H9 (cell line): ENCODE measurements at regions not wholly inside any gene's neighbourhood (a gene's known extent, or its start where the extent isn't known, plus 50 kb on each side); places are given as distances from the start of the nearest gene placed in this dataset.

Experiments
- DNase-seq: peaks from one replicate; pipeline ENCODE4 v3.0.0-alpha.2; 2017
- H2AFZ ChIP-seq: one replicate; pipeline ENCODE4 v1.6.1; 2013; ENCODE audit warnings: mild to moderate bottlenecking, low read length, control low read depth, moderate library complexity
- H2AK5ac ChIP-seq: 2 replicates; pipeline ENCODE4 v1.6.1; 2013; ENCODE audit warnings: low read length, control low read depth, mixed read lengths; ENCODE audit not compliant: insufficient read length
- H2BK120ac ChIP-seq: one replicate; pipeline ENCODE4 v1.6.1; 2013; ENCODE audit warnings: low read depth, mild to moderate bottlenecking, low read length, control low read depth, inconsistent platforms; ENCODE audit not compliant: poor library complexity, severe bottlenecking
- H2BK12ac ChIP-seq: 2 replicates; pipeline ENCODE4 v1.6.1; 2013; ENCODE audit warnings: low read length, control low read depth, mixed read lengths, low read depth; ENCODE audit not compliant: insufficient read length
- H2BK15ac ChIP-seq: 2 replicates; pipeline ENCODE4 v1.6.1; 2013; ENCODE audit warnings: low read depth, low read length, control low read depth
- H2BK20ac ChIP-seq: one replicate; pipeline ENCODE4 v1.6.1; 2013; ENCODE audit warnings: low read depth, mild to moderate bottlenecking, low read length, control low read depth, inconsistent platforms; ENCODE audit not compliant: poor library complexity, severe bottlenecking
- H2BK5ac ChIP-seq: 2 replicates; pipeline ENCODE4 v1.6.1; 2013; ENCODE audit warnings: low read length, control low read depth, mixed read lengths; ENCODE audit not compliant: insufficient read length
- H3K14ac ChIP-seq: 2 replicates; pipeline ENCODE4 v1.6.1; 2013; ENCODE audit warnings: low read length, control low read depth; ENCODE audit not compliant: insufficient read depth
- H3K18ac ChIP-seq: 2 replicates; pipeline ENCODE4 v1.6.1; 2013; ENCODE audit warnings: low read depth, mild to moderate bottlenecking, mixed read lengths, low read length, control low read depth; ENCODE audit not compliant: insufficient read length
- H3K23ac ChIP-seq: 2 replicates; pipeline ENCODE4 v1.6.1; 2013; ENCODE audit warnings: low read length, control low read depth, mixed read lengths, low read depth; ENCODE audit not compliant: insufficient read length
- H3K23me2 ChIP-seq: 2 replicates; pipeline ENCODE4 v1.6.1; 2013; ENCODE audit warnings: low read depth, mild to moderate bottlenecking, mixed read lengths, low read length, control low read depth; ENCODE audit not compliant: insufficient read length, poor library complexity, severe bottlenecking
- H3K27ac ChIP-seq: 2 replicates; pipeline ENCODE4 v1.5.1; 2013; ENCODE audit warnings: low read length, control low read depth, mixed read lengths, low read depth; ENCODE audit not compliant: insufficient read length
- H3K27me3 ChIP-seq: 2 replicates; pipeline ENCODE4 v1.6.1; 2013; ENCODE audit warnings: low read length, control low read depth, inconsistent platforms; ENCODE audit not compliant: insufficient read depth
- H3K4ac ChIP-seq: 2 replicates; pipeline ENCODE4 v1.6.1; 2013; ENCODE audit warnings: low read depth, mild to moderate bottlenecking, control low read depth, inconsistent platforms, low read length, moderate library complexity
- H3K4me1 ChIP-seq: 2 replicates; pipeline ENCODE4 v1.6.1; 2013; ENCODE audit warnings: low read length, control low read depth, inconsistent platforms; ENCODE audit not compliant: insufficient read depth
- H3K4me2 ChIP-seq: 2 replicates; pipeline ENCODE4 v1.6.1; 2013; ENCODE audit warnings: low read length, control low read depth, mixed read lengths; ENCODE audit not compliant: insufficient read length, insufficient read depth
- H3K56ac ChIP-seq: 2 replicates; pipeline ENCODE4 v1.6.1; 2013; ENCODE audit warnings: low read depth, mild to moderate bottlenecking, mixed read lengths, low read length, control low read depth; ENCODE audit not compliant: insufficient read length
- H3K79me1 ChIP-seq: 2 replicates; pipeline ENCODE4 v1.6.1; 2013; ENCODE audit warnings: low read depth, mild to moderate bottlenecking, moderate library complexity, low read length, control low read depth, inconsistent platforms; ENCODE audit not compliant: insufficient read depth, poor library complexity, severe bottlenecking
- H3K79me2 ChIP-seq: 2 replicates; pipeline ENCODE4 v1.6.1; 2013; ENCODE audit warnings: low read length, control low read depth, inconsistent platforms; ENCODE audit not compliant: insufficient read depth
- H3K9ac ChIP-seq: 2 replicates; pipeline ENCODE4 v1.6.1; 2013; ENCODE audit warnings: low read length, control low read depth, mixed read lengths; ENCODE audit not compliant: insufficient read length; ENCODE audit errors: extremely low read depth
- H3K9me3 ChIP-seq: one replicate; pipeline ENCODE4 v1.6.1; 2013; ENCODE audit warnings: low read depth, low read length, inconsistent platforms; ENCODE audit not compliant: control insufficient read depth
- H3T11ph ChIP-seq: one replicate; pipeline ENCODE4 v1.6.1; 2013; ENCODE audit warnings: mild to moderate bottlenecking, low read length, control low read depth, inconsistent platforms
- H4K20me1 ChIP-seq: one replicate; pipeline ENCODE4 v1.6.1; 2013; ENCODE audit not compliant: control insufficient read depth, insufficient read length, insufficient read depth
- H4K5ac ChIP-seq: 2 replicates; pipeline ENCODE4 v1.6.1; 2013; ENCODE audit warnings: low read depth, mild to moderate bottlenecking, mixed read lengths, low read length, control low read depth; ENCODE audit not compliant: insufficient read length
- H4K8ac ChIP-seq: replicated peaks from 2 replicates; pipeline ENCODE4 v1.6.1; 2013; ENCODE audit warnings: low read length, control low read depth, mixed read lengths, low read depth; ENCODE audit not compliant: insufficient read length
- H4K91ac ChIP-seq: 2 replicates; pipeline ENCODE4 v1.6.1; 2013; ENCODE audit warnings: low read depth, mild to moderate bottlenecking, moderate library complexity, mixed read lengths, low read length, control low read depth; ENCODE audit not compliant: insufficient read length
- H3K27ac Mint-ChIP-seq, 3 experiments: 2 replicates in 2 of 3; 3 replicates in 1 of 3; pipeline ENCODE4 v1.8.0; 2020 to 2021; ENCODE audit warnings: mixed read lengths in 3 of 3, mild to moderate bottlenecking in 1 of 3, moderate library complexity in 1 of 3
- H3K27me3 Mint-ChIP-seq: 2 replicates; pipeline ENCODE4 v1.8.0; 2021; ENCODE audit warnings: low read depth, mild to moderate bottlenecking, moderate library complexity, mixed read lengths
- H3K36me3 Mint-ChIP-seq, 3 experiments: 2 replicates in 2 of 3; 3 replicates in 1 of 3; pipeline ENCODE4 v1.8.0; 2020 to 2021; ENCODE audit warnings: low read depth in 3 of 3, mixed read lengths in 3 of 3; ENCODE audit not compliant: insufficient read depth in 1 of 3
- H3K4me1 Mint-ChIP-seq, 2 experiments: 2 replicates each; pipeline ENCODE4 v1.8.0; 2020; ENCODE audit warnings: mixed read lengths in 2 of 2
- H3K4me3 Mint-ChIP-seq, 2 experiments: 2 replicates in 1 of 2; 3 replicates in 1 of 2; pipeline ENCODE4 v1.8.0; 2020 to 2021; ENCODE audit warnings: mild to moderate bottlenecking in 2 of 2, mixed read lengths in 2 of 2, moderate library complexity in 1 of 2
- H3K9me3 Mint-ChIP-seq, 2 experiments: 2 replicates in 1 of 2; 3 replicates in 1 of 2; pipeline ENCODE4 v1.8.0; 2020; ENCODE audit warnings: mild to moderate bottlenecking in 2 of 2, mixed read lengths in 2 of 2, moderate library complexity in 1 of 2
- WGBS: extraction: QIAGEN DNeasy Blood & Tissue Kit; methylation state at CpG from one replicate; pipeline ENCODE4 v1.1.7; 2013; ENCODE audit warnings: missing lambda C conversion rate, low lambda C conversion rate, mixed read lengths; ENCODE audit not compliant: insufficient read length; ENCODE audit errors: extremely low coverage; 5-methylcytosine and 5-hydroxymethylcytosine counted together
- TF ChIP-seq, protein P1 (sequence below): fragments of 200-600 bp; sonication (generic); conservative IDR thresholded peaks from 3 replicates; pipeline ENCODE4 v1.8.0; 2021; ENCODE audit warnings: antibody characterized with exemption, mild to moderate bottlenecking

DNA sequence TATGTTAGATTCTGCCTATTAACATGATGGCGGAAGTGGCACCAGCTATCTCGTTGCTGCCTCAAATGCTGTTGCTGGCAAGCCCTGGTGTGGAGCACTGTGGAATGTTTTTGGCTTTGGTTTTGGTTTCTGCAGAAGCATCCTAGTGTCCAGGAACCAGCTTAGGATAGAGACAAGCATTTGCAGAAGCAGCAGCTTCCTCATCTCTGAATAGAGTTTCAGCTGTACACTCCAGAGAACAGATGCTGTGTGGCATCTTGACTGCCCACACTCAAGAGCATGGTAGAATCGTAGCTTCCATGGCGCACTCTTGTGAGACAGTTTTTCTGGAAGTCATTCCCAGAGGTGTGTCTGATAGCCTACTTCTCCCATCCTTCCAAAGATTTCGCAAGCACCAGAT lies 145.3 kb upstream of the RXFP2 start:
- no peaks in the 10 kb centered on the region for H3K27me3 ChIP-seq
- no peak overlapping the region for H3K9ac ChIP-seq
- no peaks in the 10 kb centered on the region for H3K23me2 ChIP-seq
- no CpG with 5 or more reads among the region's 5 CpGs for WGBS
- H2BK12ac ChIP-seq = no peak overlapping the region
- no peak overlapping the region for H3K27ac ChIP-seq
- no peaks in the 10 kb centered on the region for H3K79me1 ChIP-seq
- H2AK5ac ChIP-seq = no peak overlapping the region
- no peak overlapping the region for H3K18ac ChIP-seq
- H3K9me3 Mint-ChIP-seq = no peaks in the 10 kb centered on the region; a peak in 1 of 5 replicates
- no peak overlapping the region for H3K56ac ChIP-seq
- no peak overlapping the region for H4K5ac ChIP-seq
- DNase-seq = no peak
- no peak overlapping the region for H3K14ac ChIP-seq
- H3K4me1 ChIP-seq = no peaks in the 10 kb centered on the region
- H3K4me2 ChIP-seq = no peak overlapping the region
- H3K9me3 ChIP-seq = no peaks in the 10 kb centered on the region
- no peaks in the 10 kb centered on the region for H4K20me1 ChIP-seq
- TF ChIP-seq, protein P1, sequence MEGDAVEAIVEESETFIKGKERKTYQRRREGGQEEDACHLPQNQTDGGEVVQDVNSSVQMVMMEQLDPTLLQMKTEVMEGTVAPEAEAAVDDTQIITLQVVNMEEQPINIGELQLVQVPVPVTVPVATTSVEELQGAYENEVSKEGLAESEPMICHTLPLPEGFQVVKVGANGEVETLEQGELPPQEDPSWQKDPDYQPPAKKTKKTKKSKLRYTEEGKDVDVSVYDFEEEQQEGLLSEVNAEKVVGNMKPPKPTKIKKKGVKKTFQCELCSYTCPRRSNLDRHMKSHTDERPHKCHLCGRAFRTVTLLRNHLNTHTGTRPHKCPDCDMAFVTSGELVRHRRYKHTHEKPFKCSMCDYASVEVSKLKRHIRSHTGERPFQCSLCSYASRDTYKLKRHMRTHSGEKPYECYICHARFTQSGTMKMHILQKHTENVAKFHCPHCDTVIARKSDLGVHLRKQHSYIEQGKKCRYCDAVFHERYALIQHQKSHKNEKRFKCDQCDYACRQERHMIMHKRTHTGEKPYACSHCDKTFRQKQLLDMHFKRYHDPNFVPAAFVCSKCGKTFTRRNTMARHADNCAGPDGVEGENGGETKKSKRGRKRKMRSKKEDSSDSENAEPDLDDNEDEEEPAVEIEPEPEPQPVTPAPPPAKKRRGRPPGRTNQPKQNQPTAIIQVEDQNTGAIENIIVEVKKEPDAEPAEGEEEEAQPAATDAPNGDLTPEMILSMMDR = no peak
- H4K91ac ChIP-seq = no peak overlapping the region
- H3K23ac ChIP-seq = no peak overlapping the region
- H3K36me3 Mint-ChIP-seq = no peaks in the 10 kb centered on the region
- no peak overlapping the region for H3T11ph ChIP-seq
- no peak overlapping the region; a peak in 1 of 7 replicates for H3K27ac Mint-ChIP-seq
- peaks cover 8 to 9% of the 10 kb centered on the region in 2 experiments for H3K4me1 Mint-ChIP-seq
- no peak overlapping the region for H2BK120ac ChIP-seq
- H3K79me2 ChIP-seq = no peaks in the 10 kb centered on the region
- no peak overlapping the region for H3K4me3 Mint-ChIP-seq
- no peaks in the 10 kb centered on the region; the same call in 1 of the 2 replicates for H3K27me3 Mint-ChIP-seq
- no peak overlapping the region for H2AFZ ChIP-seq
- H2BK20ac ChIP-seq = no peak overlapping the region
- no peak overlapping the region for H2BK5ac ChIP-seq
- H2BK15ac ChIP-seq = no peak overlapping the region
- H3K4ac ChIP-seq = no peak overlapping the region
- no peak overlapping the region for H4K8ac ChIP-seq
